Activated CD8-positive, alpha-beta memory T cell treated with anti-CD3 and anti-CD28 coated beads, Interleukin-2, amount 50 U/mL, for 1 hour (primary cell): ENCODE measurements at regions not wholly inside any gene's neighbourhood (a gene's known extent, or its start where the extent isn't known, plus 50 kb on each side); places are given as distances from the start of the nearest gene placed in this dataset.

ENCODE experiments used
- DNase-seq: peaks from one replicate; pipeline ENCODE4 v3.0.0-alpha.2; 2020; ENCODE audit errors: extremely low read depth

- DNase-seq, result no peak
Measured at GRCh38 chr6:14903176-14904038, 342.5 kb upstream of the JARID2 start.

GRCh38 chr6:14905201-14905600 is 340.7 kb upstream of the JARID2 start:
- no peak for DNase-seq

- DNase-seq, result no peak
Measured at GRCh38 chr6:14906621-14907020, 339.2 kb upstream of the JARID2 start.

GRCh38 chr6:14910692-14911547 is 334.9 kb upstream of the JARID2 start:
- no peak for DNase-seq

GRCh38 chr6:14912226-14912625 is 333.6 kb upstream of the JARID2 start:
- no peak for DNase-seq

- DNase-seq, result no peak
Measured at GRCh38 chr6:14912706-14913105, 333.2 kb upstream of the JARID2 start.

- no peak for DNase-seq
Measured at GRCh38 chr6:14913931-14914330, 331.9 kb upstream of the JARID2 start.

- DNase-seq, result no peak
Measured at GRCh38 chr6:14915888-14916832, 329.7 kb upstream of the JARID2 start.

- DNase-seq, result no peak
Measured at GRCh38 chr6:14917109-14917910, 328.6 kb upstream of the JARID2 start.

GRCh38 chr6:14918200-14918907 is 327.5 kb upstream of the JARID2 start:
- DNase-seq, result no peak

- no peak for DNase-seq
Measured at GRCh38 chr6:14919038-14919670, 326.7 kb upstream of the JARID2 start.

- DNase-seq, result no peak
Measured at GRCh38 chr6:14920276-14920675, 325.6 kb upstream of the JARID2 start.

- no peak for DNase-seq
Measured at GRCh38 chr6:14921170-14921569, 324.7 kb upstream of the JARID2 start.

GRCh38 chr6:14921878-14922671 is 323.8 kb upstream of the JARID2 start:
- DNase-seq, result no peak

GRCh38 chr6:14922706-14923460 is 323.0 kb upstream of the JARID2 start:
- no peak for DNase-seq

GRCh38 chr6:14924126-14925024 is 321.5 kb upstream of the JARID2 start:
- no peak for DNase-seq
